ENCODE measurements at regions not wholly inside any gene's neighbourhood (a gene's known extent, or its start where the extent isn't known, plus 50 kb on each side); places are given as distances from the start of the nearest gene placed in this dataset.

- no peak for TF ChIP-seq CTCF (IDR thresholded peaks at IDR 0.05; ENCODE audit: insufficient read depth, low read depth, low read length)
- no peak overlapping the region for H3K4me3 ChIP-seq (ENCODE audit: low read depth, low read length)
- DNase-seq (ENCODE audit: low read depth): peak; percentile 60
Observed at GRCh38 chr6:4004249-4004648, 74.7 kb downstream of the FAM217A start.

GRCh38 chr6:4008324-4009047 is 70.5 kb downstream of the FAM217A start:
- peak; percentile 98 for DNase-seq (ENCODE audit: low read depth)
- no peak overlapping the region for H3K4me3 ChIP-seq (ENCODE audit: low read depth, low read length)
- TF ChIP-seq CTCF (IDR thresholded peaks at IDR 0.05; ENCODE audit: insufficient read depth, low read depth, low read length): peak; percentile 58

GRCh38 chr6:4009486-4009885 is 69.5 kb downstream of the FAM217A start:
- TF ChIP-seq CTCF (IDR thresholded peaks at IDR 0.05; ENCODE audit: insufficient read depth, low read depth, low read length): no peak
- DNase-seq (ENCODE audit: low read depth): no peak
- H3K4me3 ChIP-seq (ENCODE audit: low read depth, low read length): no peak overlapping the region

GRCh38 chr6:4010048-4010447 is 68.9 kb downstream of the FAM217A start:
- H3K4me3 ChIP-seq (ENCODE audit: low read depth, low read length): no peak overlapping the region
- DNase-seq (ENCODE audit: low read depth): no peak
- TF ChIP-seq CTCF (IDR thresholded peaks at IDR 0.05; ENCODE audit: insufficient read depth, low read depth, low read length): no peak

- TF ChIP-seq CTCF (IDR thresholded peaks at IDR 0.05; ENCODE audit: insufficient read depth, low read depth, low read length): no peak
- DNase-seq (ENCODE audit: low read depth): no peak
- H3K4me3 ChIP-seq (ENCODE audit: low read depth, low read length): no peak overlapping the region
Observed at GRCh38 chr6:4010689-4011090, 68.2 kb downstream of the FAM217A start.

GRCh38 chr6:4012826-4013225 is 66.1 kb downstream of the FAM217A start:
- no peak for DNase-seq (ENCODE audit: low read depth)
- no peak overlapping the region for H3K4me3 ChIP-seq (ENCODE audit: low read depth, low read length)
- no peak for TF ChIP-seq CTCF (IDR thresholded peaks at IDR 0.05; ENCODE audit: insufficient read depth, low read depth, low read length)

Data from fibroblast of villous mesenchyme (primary cell).